ENCODE measurements at regions not wholly inside any gene's neighbourhood (a gene's known extent, or its start where the extent isn't known, plus 50 kb on each side); places are given as distances from the start of the nearest gene placed in this dataset.

DNA sequence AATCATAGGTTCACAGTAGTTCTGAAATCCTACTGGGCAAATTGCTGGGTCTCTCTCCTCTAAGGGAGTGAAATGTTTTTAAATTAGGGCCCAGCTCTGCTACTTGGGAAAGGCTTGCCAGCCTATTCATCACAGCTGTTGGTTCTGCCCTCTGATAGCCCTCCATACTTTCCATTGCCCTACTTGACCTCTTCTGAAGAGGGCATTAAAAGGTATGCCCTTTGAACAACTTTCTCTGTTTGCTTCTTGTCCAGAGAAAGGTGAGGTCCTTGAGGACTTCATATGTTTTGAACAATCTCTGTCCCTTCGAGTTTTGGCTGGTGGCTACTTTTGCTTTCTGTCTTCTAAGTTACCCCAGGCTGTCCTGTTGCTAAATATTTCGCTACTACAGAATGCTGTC, 62.3 kb upstream of the JAK2 start:
- H3K9ac ChIP-seq (ENCODE audit: insufficient read depth in 1 of 2, low read depth in 2 of 2, low read length in 2 of 2), result no peak overlapping the region
- no peak for TF ChIP-seq KAT7 (CRISPR knock-in tag; IDR thresholded peaks at IDR 0.05; ENCODE audit: borderline replicate concordance)
- TF ChIP-seq, protein P1, sequence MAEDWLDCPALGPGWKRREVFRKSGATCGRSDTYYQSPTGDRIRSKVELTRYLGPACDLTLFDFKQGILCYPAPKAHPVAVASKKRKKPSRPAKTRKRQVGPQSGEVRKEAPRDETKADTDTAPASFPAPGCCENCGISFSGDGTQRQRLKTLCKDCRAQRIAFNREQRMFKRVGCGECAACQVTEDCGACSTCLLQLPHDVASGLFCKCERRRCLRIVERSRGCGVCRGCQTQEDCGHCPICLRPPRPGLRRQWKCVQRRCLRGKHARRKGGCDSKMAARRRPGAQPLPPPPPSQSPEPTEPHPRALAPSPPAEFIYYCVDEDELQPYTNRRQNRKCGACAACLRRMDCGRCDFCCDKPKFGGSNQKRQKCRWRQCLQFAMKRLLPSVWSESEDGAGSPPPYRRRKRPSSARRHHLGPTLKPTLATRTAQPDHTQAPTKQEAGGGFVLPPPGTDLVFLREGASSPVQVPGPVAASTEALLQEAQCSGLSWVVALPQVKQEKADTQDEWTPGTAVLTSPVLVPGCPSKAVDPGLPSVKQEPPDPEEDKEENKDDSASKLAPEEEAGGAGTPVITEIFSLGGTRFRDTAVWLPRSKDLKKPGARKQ (CRISPR knock-in tag; IDR thresholded peaks at IDR 0.05), result no peak
- TF ChIP-seq SREBF1 (IDR thresholded peaks at IDR 0.05; ENCODE audit: borderline replicate concordance, low read depth, low read length), result no peak
- no peak for DNase-seq (ENCODE audit: extremely low read depth in 1 of 4, low spot score in 3 of 4)
- H3K27ac ChIP-seq (ENCODE audit: extremely low read depth, low read depth, low read length), result peak overlapping the region; percentile 65; the same call in 1 of the 3 replicates
- POLR2A ChIA-PET, result interaction anchor here (0.7 to 1.0 kb wide), 2 partner anchors 62 to 157 kb away, joined by 3 read pairs; partner anchors contain the start of gene JAK2
- no peak for ATAC-seq
- no peak for FAIRE-seq
- no peak overlapping the region for H2AFZ ChIP-seq (ENCODE audit: low read depth, low read length)
- H3K4me2 ChIP-seq (ENCODE audit: insufficient read depth, low read length), result no peak overlapping the region
- BruUV-seq (replicated peaks), result no TSS peak
- H3K9me3 ChIP-seq (replicated peaks; ENCODE audit: control insufficient read depth, insufficient read depth, low read depth, low read length), result peaks cover 4% of the 10 kb centered on the region; the same call in 1 of the 2 replicates
- H4K20me1 ChIP-seq (replicated peaks; ENCODE audit: control insufficient read depth, insufficient read depth, low read length), result no peaks in the 10 kb centered on the region
- intact Hi-C loops (cut with micrococcal nuclease) (loop anchor here (10.0 kb wide), 1 partner anchor 128 kb away; the partner anchor contains the start of gene RCL1), in situ Hi-C loops (cut with MboI) (no loop called here)
- CTCF ChIA-PET (ENCODE audit: low intra/inter-chr PET ratio), result no interaction called here
- H3K9me1 ChIP-seq (ENCODE audit: control insufficient read depth, insufficient read depth, low read length), result no peaks in the 10 kb centered on the region
- H3K4me1 ChIP-seq (replicated peaks in 1 of 2; ENCODE audit: control insufficient read depth in 2 of 2, insufficient read depth in 2 of 2, low read length in 2 of 2), result peaks cover 8 to 40% of the 10 kb centered on the region in 2 experiments
- WGBS (ENCODE audit: insufficient coverage, low coverage, missing lambda C conversion rate), result 66% methylated on average over 2 of the region's 2 CpGs
- H3K36me3 ChIP-seq (ENCODE audit: control insufficient read depth, insufficient read depth, low read length), result no peaks in the 10 kb centered on the region
- H3K27me3 ChIP-seq (ENCODE audit: control insufficient read depth in 2 of 2, insufficient read depth in 2 of 2, low read length in 2 of 2), result no peaks in the 10 kb centered on the region
- peaks cover 3% of the 10 kb centered on the region; the same call in 2 of the 3 replicates for H3K79me2 ChIP-seq (ENCODE audit: control insufficient read depth, insufficient read depth, low read length)
- no peak overlapping the region for H3K4me3 ChIP-seq
